Activated T-helper 1 cell treated with anti-CD3 and anti-CD28 coated beads, Interleukin-12 subunit alpha, Interleukin-12 subunit beta, Interleukin-2, Interleukin-4 antibody, amounts not matched to agents 30 ng/mL and 10 ng/mL and 1 ng/mL, durations not matched to agents 14 hours and 24 hours and 36 hours (primary cell): ENCODE measurements at regions not wholly inside any gene's neighbourhood (a gene's known extent, or its start where the extent isn't known, plus 50 kb on each side); places are given as distances from the start of the nearest gene placed in this dataset.

Experiments used
- DNase-seq: peaks from one replicate; pipeline ENCODE4 v3.0.0; 2021; ENCODE audit warnings: low spot score
- H3K27ac Mint-ChIP-seq: one replicate; pipeline ENCODE4 v1.8.0; 2021; ENCODE audit warnings: mild to moderate bottlenecking, mixed read lengths
- H3K27me3 Mint-ChIP-seq: one replicate; pipeline ENCODE4 v1.8.0; 2022; ENCODE audit warnings: mild to moderate bottlenecking, moderate library complexity, mixed read lengths; ENCODE audit not compliant: insufficient read depth
- H3K36me3 Mint-ChIP-seq: one replicate; pipeline ENCODE4 v1.8.0; 2021; ENCODE audit warnings: low read depth, mixed read lengths
- H3K4me1 Mint-ChIP-seq: one replicate; pipeline ENCODE4 v1.8.0; 2021; ENCODE audit warnings: low read depth, mixed read lengths
- H3K4me3 Mint-ChIP-seq: one replicate; pipeline ENCODE4 v1.8.0; 2021; ENCODE audit warnings: mild to moderate bottlenecking, moderate library complexity, mixed read lengths
- H3K9me3 Mint-ChIP-seq: one replicate; pipeline ENCODE4 v1.8.0; 2021; ENCODE audit warnings: mixed read lengths
- intact Hi-C: fragments of 100-400 bp; cut with micrococcal nuclease; formaldehyde crosslinking; loops from one replicate; pipeline ENCODE4 v1.15.1; 2024

GRCh38 chr13:71089056-71089455 lies 777.9 kb downstream of the DACH1 start:
- no peaks in the 10 kb centered on the region for H3K27me3 Mint-ChIP-seq
- DNase-seq = no peak
- H3K4me3 Mint-ChIP-seq = no peak overlapping the region
- H3K36me3 Mint-ChIP-seq = no peaks in the 10 kb centered on the region
- no peaks in the 10 kb centered on the region for H3K9me3 Mint-ChIP-seq
- H3K4me1 Mint-ChIP-seq = no peaks in the 10 kb centered on the region
- intact Hi-C loops = no loop called here
- no peak overlapping the region for H3K27ac Mint-ChIP-seq

DNA sequence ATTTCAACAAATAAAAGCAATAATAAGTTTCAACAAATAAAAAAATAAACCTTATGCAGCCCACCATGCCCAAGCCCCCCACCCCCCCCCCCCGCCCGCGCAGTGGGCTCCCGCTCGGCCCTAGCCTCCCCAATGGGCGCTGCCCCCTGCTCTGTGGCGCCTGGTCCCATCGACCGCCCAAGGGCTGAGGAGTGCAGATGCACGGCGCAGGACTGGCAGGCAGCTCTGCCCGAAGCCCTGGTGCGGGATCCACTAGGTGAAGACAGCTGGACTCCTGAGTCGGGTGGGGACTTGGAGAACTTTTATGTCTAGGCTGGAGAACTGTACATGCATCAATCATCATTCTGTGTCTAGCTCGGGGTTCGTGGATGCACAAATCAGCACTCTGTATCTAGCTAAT lies 779.6 kb downstream of the DACH1 start:
- H3K9me3 Mint-ChIP-seq = no peaks in the 10 kb centered on the region
- H3K4me1 Mint-ChIP-seq = no peaks in the 10 kb centered on the region
- intact Hi-C loops = no loop called here
- H3K27me3 Mint-ChIP-seq = no peaks in the 10 kb centered on the region
- no peak overlapping the region for H3K4me3 Mint-ChIP-seq
- no peaks in the 10 kb centered on the region for H3K36me3 Mint-ChIP-seq
- DNase-seq = no peak
- H3K27ac Mint-ChIP-seq = no peak overlapping the region

DNA sequence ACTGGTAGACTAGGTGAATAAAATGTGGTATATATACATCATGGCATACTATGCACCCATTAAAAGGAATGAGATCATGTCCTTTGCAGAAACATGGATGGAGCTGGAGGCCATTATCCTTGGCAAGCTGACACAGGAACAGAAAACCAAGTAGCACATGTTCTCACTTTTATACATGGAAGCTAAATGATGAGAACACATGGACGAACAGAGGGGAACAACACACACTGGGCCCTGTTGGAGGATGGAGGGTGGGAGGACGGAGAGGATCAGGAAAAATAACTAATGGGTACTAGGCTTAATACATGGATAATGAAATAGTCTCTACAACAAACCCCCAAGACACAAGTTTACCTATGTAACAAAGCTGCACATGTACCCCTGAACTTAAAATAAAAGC lies 780.0 kb downstream of the DACH1 start:
- no peaks in the 10 kb centered on the region for H3K27me3 Mint-ChIP-seq
- intact Hi-C loops = no loop called here
- H3K4me3 Mint-ChIP-seq = no peak overlapping the region
- H3K9me3 Mint-ChIP-seq = no peaks in the 10 kb centered on the region
- H3K36me3 Mint-ChIP-seq = no peaks in the 10 kb centered on the region
- DNase-seq = no peak
- H3K27ac Mint-ChIP-seq = no peak overlapping the region
- no peaks in the 10 kb centered on the region for H3K4me1 Mint-ChIP-seq

GRCh38 chr13:71082631-71083030 lies 784.4 kb downstream of the DACH1 start:
- Mint-ChIP-seq H3K4me1 (no peaks in the 10 kb centered on the region), H3K27me3 (no peaks in the 10 kb centered on the region), H3K27ac (no peak overlapping the region), H3K36me3 (no peaks in the 10 kb centered on the region), H3K4me3 (no peak overlapping the region), H3K9me3 (no peaks in the 10 kb centered on the region)
- intact Hi-C loops = no loop called here
- no peak for DNase-seq

- Mint-ChIP-seq H3K27ac (no peak overlapping the region), H3K9me3 (no peaks in the 10 kb centered on the region), H3K4me3 (no peak overlapping the region), H3K27me3 (no peaks in the 10 kb centered on the region), H3K4me1 (no peaks in the 10 kb centered on the region), H3K36me3 (no peaks in the 10 kb centered on the region)
- intact Hi-C loops = no loop called here
- no peak for DNase-seq
Measured at GRCh38 chr13:71079638-71080037, 787.4 kb downstream of the DACH1 start.

DNA sequence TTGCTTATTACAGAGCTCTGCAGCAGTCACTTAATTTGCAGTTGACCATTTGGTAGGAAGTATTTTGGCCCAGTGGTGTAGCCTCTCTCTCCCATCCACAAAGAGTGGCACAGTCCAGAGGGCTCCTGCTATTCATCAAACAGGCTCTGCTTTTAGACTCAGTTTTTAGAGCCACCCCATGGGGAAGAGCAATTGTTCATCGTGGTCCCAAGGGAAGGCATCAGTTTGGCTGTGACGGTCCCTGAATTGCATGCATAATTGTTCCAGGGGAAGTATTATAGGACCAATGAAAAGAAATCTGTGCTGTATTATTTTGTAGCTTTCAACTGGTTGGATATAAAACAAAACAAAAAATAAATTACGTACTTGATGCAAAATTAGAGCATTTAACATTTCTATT lies 799.0 kb downstream of the DACH1 start:
- no peak overlapping the region for H3K4me3 Mint-ChIP-seq
- no peaks in the 10 kb centered on the region for H3K4me1 Mint-ChIP-seq
- H3K27ac Mint-ChIP-seq = no peak overlapping the region
- no peaks in the 10 kb centered on the region for H3K27me3 Mint-ChIP-seq
- DNase-seq = no peak
- no peaks in the 10 kb centered on the region for H3K36me3 Mint-ChIP-seq
- intact Hi-C loops = no loop called here
- peaks cover 8% of the 10 kb centered on the region for H3K9me3 Mint-ChIP-seq

DNA sequence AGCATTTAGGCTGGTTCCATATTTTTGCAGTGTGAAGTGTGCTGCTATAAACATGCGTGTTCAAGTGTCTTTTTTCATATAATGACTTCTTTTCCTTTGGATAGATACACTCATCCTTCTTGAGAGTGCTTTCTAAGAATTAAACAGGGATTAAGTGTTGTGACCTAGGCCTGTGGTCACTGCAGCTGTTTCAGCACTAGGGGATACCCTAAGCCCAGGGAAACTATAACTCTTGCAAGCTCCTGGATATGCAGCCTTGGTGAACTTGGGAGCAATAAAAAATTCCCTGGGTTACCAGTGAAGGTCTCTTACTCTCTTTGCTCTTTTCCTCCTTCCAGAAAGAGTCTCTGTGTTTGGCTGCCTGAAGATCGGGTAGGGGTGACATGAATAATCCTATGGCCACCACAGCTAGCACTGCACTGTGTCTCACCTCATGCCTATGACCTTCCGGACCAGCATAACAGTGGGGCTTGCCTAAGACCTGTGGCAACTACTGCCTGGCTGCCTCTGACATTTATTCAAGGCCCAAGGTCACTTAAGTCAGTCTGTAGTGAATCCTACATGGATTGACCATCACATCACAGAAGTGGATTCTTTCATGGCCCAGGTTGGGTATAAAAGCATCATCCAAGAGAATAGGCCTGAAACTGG lies 799.7 kb downstream of the DACH1 start:
- Mint-ChIP-seq H3K9me3 (peaks cover 12% of the 10 kb centered on the region), H3K4me1 (no peaks in the 10 kb centered on the region), H3K27ac (no peak overlapping the region), H3K4me3 (no peak overlapping the region), H3K36me3 (no peaks in the 10 kb centered on the region), H3K27me3 (no peaks in the 10 kb centered on the region)
- no peak for DNase-seq
- intact Hi-C loops = no loop called here

DNA sequence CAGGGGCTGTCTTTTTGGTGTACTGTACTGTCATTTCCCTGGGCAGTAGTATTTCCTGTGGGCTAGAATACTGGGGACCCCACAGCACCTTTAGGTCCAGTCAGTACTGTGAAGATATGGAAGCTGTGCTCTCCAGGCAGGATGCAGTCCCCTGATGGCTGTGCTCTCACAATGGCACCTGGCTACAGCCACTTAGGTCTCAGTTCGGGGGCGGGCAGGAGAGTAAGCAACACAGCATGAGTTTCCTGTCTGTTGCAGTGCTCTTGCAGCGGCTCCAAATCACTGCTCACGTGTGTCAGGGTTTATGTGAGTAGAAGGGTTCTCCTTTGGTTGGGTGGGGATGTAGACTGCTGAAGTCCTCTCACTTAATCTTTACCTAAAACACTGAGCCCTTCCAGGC lies 810.4 kb downstream of the DACH1 start:
- intact Hi-C loops = no loop called here
- peaks cover 4% of the 10 kb centered on the region for H3K9me3 Mint-ChIP-seq
- no peaks in the 10 kb centered on the region for H3K4me1 Mint-ChIP-seq
- no peaks in the 10 kb centered on the region for H3K36me3 Mint-ChIP-seq
- no peaks in the 10 kb centered on the region for H3K27me3 Mint-ChIP-seq
- no peak for DNase-seq
- no peak overlapping the region for H3K4me3 Mint-ChIP-seq
- no peak overlapping the region for H3K27ac Mint-ChIP-seq

DNA sequence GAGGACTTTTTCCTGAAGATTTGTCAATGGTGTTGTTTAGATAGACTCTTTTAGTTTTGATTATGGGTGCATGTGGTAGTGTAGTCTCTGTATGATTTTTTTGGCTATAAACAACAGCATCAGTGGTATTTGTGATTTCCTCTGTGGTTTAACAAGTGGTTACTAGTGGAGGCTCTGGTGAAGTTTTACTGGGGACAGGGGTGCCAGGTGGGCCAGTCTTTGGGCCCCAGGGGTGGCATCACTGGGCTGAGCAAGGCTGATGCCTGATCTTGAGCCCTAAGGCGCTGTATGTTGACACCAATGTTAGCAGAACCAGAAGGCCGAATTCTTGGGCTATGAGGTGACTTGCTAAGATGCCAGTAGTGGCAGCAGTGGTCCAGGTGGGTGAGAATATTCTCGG lies 811.4 kb downstream of the DACH1 start:
- Mint-ChIP-seq H3K36me3 (no peaks in the 10 kb centered on the region), H3K27me3 (no peaks in the 10 kb centered on the region), H3K9me3 (peaks cover 4% of the 10 kb centered on the region), H3K4me3 (no peak overlapping the region), H3K27ac (no peak overlapping the region), H3K4me1 (no peaks in the 10 kb centered on the region)
- intact Hi-C loops = no loop called here
- no peak for DNase-seq

- H3K36me3 Mint-ChIP-seq = no peaks in the 10 kb centered on the region
- no peaks in the 10 kb centered on the region for H3K27me3 Mint-ChIP-seq
- H3K27ac Mint-ChIP-seq = no peak overlapping the region
- DNase-seq = no peak
- peaks cover 4% of the 10 kb centered on the region for H3K9me3 Mint-ChIP-seq
- H3K4me3 Mint-ChIP-seq = no peak overlapping the region
- no peaks in the 10 kb centered on the region for H3K4me1 Mint-ChIP-seq
- intact Hi-C loops = no loop called here
Measured at GRCh38 chr13:71055047-71055446, 812.0 kb downstream of the DACH1 start.

DNA sequence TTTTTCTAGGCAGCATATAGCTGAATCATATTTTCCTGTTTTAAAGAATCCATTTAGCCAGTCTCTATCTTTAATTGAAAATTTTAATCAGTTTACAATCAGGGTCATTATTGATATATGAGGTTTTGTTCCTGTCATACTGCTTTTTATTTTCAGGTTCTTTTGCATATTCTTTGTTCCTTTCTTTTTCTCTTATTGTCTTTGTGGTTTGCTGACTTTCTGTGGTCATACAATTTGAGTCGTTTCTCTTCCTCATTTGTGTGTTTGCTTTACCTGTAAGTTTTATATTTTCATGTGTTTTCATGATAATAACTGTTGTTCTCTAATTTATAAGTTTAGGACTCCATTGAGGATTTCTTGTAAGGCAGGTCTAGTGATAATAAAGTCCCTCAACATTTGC lies 812.6 kb downstream of the DACH1 start:
- peaks cover 4% of the 10 kb centered on the region for H3K9me3 Mint-ChIP-seq
- no peaks in the 10 kb centered on the region for H3K36me3 Mint-ChIP-seq
- no peaks in the 10 kb centered on the region for H3K4me1 Mint-ChIP-seq
- no peak overlapping the region for H3K4me3 Mint-ChIP-seq
- H3K27me3 Mint-ChIP-seq = no peaks in the 10 kb centered on the region
- intact Hi-C loops = no loop called here
- no peak overlapping the region for H3K27ac Mint-ChIP-seq
- no peak for DNase-seq

DNA sequence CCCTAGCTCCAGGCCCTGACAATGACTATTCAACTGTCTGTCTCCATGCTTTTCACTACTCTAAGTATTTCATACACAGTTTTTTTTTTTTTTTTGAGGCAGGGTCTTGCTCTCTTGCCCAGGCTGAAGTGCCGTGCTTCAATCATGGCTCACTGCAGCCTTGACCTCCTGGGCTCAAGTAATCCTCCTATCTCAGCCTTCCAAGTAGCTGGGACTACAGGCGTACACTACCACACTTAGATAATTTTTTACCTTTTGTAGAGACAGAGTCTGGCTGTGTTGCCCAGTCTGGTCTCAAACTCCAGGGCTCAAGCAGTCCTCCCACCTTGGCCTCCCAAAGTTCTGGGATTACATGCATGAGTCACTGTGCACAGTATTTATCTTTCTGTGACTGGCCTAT lies 815.4 kb downstream of the DACH1 start:
- H3K4me3 Mint-ChIP-seq = no peak overlapping the region
- H3K4me1 Mint-ChIP-seq = no peaks in the 10 kb centered on the region
- intact Hi-C loops = no loop called here
- no peaks in the 10 kb centered on the region for H3K36me3 Mint-ChIP-seq
- H3K27ac Mint-ChIP-seq = no peak overlapping the region
- H3K9me3 Mint-ChIP-seq = peaks cover 4% of the 10 kb centered on the region
- DNase-seq = no peak
- H3K27me3 Mint-ChIP-seq = no peaks in the 10 kb centered on the region

- H3K36me3 Mint-ChIP-seq = no peaks in the 10 kb centered on the region
- no peaks in the 10 kb centered on the region for H3K27me3 Mint-ChIP-seq
- no peaks in the 10 kb centered on the region for H3K4me1 Mint-ChIP-seq
- H3K4me3 Mint-ChIP-seq = no peak overlapping the region
- H3K9me3 Mint-ChIP-seq = no peaks in the 10 kb centered on the region
- H3K27ac Mint-ChIP-seq = no peak overlapping the region
- intact Hi-C loops = no loop called here
- no peak for DNase-seq
Measured at GRCh38 chr13:71046360-71047079, 820.5 kb downstream of the DACH1 start.

DNA sequence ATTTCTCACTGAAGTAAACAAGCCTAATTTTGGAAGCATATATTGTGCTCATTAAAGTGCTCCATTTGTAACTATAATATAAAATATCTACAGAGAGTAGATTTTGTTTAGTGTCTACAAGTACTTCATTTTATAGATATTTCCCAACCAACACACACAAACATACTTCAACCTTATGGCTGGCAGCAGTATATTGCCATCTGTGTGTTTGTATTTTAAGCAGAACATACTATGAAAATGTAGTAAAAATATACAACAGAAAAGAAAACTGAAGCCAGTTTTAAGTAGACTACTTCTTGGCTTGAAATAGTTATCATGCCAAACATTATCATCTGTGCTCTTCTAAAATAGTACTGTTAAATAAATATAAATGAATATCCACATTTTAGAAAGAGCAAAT lies 821.9 kb downstream of the DACH1 start:
- Mint-ChIP-seq H3K36me3 (no peaks in the 10 kb centered on the region), H3K4me1 (no peaks in the 10 kb centered on the region), H3K9me3 (no peaks in the 10 kb centered on the region), H3K4me3 (no peak overlapping the region), H3K27me3 (no peaks in the 10 kb centered on the region), H3K27ac (no peak overlapping the region)
- intact Hi-C loops = no loop called here
- DNase-seq = no peak
